Osteocyte (in vitro differentiated cells): ENCODE measurements at regions not wholly inside any gene's neighbourhood (a gene's known extent, or its start where the extent isn't known, plus 50 kb on each side); places are given as distances from the start of the nearest gene placed in this dataset.

Experiments
- DNase-seq: peaks from one replicate; pipeline ENCODE4 v3.0.0; 2021; ENCODE audit warnings: mixed read lengths; ENCODE audit not compliant: unreplicated experiment; ENCODE audit errors: extremely low spot score
- H3K27ac Mint-ChIP-seq: one replicate; pipeline ENCODE4 v1.8.0; 2021; ENCODE audit warnings: mild to moderate bottlenecking, mixed read lengths; ENCODE audit not compliant: unreplicated experiment
- H3K27me3 Mint-ChIP-seq: one replicate; pipeline ENCODE4 v1.8.0; 2021; ENCODE audit warnings: mixed read lengths; ENCODE audit not compliant: unreplicated experiment
- H3K36me3 Mint-ChIP-seq: one replicate; pipeline ENCODE4 v1.8.0; 2021; ENCODE audit warnings: mixed read lengths; ENCODE audit not compliant: unreplicated experiment
- H3K4me1 Mint-ChIP-seq: one replicate; pipeline ENCODE4 v1.8.0; 2021; ENCODE audit warnings: mixed read lengths; ENCODE audit not compliant: unreplicated experiment
- H3K4me3 Mint-ChIP-seq: one replicate; pipeline ENCODE4 v1.8.0; 2021; ENCODE audit warnings: mild to moderate bottlenecking, moderate library complexity, mixed read lengths; ENCODE audit not compliant: unreplicated experiment
- H3K9me3 Mint-ChIP-seq: one replicate; pipeline ENCODE4 v1.8.0; 2021; ENCODE audit warnings: mixed read lengths; ENCODE audit not compliant: unreplicated experiment
- TF ChIP-seq, protein P1 (sequence below): fragments of 200-600 bp; sonication (generic); IDR thresholded peaks from 2 replicates; pipeline ENCODE4 v1.5.0; 2021; ENCODE audit warnings: antibody characterized with exemption, mild to moderate bottlenecking, moderate library complexity

DNA sequence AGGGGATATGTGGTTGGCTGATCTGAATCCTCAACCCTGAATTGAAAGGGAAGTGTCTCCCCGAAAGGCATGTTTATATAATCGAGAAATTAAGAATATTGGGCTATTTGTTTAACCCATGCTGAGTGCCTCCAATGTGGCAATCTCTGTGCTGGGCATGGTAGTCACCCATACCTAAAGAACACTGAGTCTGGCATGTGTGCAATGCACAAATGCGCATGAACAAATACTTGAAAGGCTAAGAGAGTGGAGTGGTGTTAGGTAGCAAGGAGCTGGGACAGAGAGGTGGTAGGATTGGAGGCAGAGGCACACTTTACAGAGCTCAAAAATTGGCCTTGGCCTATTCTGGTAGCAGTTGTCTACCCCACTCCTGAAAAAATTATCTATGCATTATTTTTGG is 645.1 kb upstream of the FAM98A start:
- no peak for DNase-seq
- Mint-ChIP-seq H3K27ac (no peak overlapping the region), H3K9me3 (no peaks in the 10 kb centered on the region), H3K4me1 (no peaks in the 10 kb centered on the region), H3K4me3 (no peak overlapping the region), H3K36me3 (no peaks in the 10 kb centered on the region), H3K27me3 (no peaks in the 10 kb centered on the region)
- TF ChIP-seq, protein P1, sequence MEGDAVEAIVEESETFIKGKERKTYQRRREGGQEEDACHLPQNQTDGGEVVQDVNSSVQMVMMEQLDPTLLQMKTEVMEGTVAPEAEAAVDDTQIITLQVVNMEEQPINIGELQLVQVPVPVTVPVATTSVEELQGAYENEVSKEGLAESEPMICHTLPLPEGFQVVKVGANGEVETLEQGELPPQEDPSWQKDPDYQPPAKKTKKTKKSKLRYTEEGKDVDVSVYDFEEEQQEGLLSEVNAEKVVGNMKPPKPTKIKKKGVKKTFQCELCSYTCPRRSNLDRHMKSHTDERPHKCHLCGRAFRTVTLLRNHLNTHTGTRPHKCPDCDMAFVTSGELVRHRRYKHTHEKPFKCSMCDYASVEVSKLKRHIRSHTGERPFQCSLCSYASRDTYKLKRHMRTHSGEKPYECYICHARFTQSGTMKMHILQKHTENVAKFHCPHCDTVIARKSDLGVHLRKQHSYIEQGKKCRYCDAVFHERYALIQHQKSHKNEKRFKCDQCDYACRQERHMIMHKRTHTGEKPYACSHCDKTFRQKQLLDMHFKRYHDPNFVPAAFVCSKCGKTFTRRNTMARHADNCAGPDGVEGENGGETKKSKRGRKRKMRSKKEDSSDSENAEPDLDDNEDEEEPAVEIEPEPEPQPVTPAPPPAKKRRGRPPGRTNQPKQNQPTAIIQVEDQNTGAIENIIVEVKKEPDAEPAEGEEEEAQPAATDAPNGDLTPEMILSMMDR, result no peak

DNA sequence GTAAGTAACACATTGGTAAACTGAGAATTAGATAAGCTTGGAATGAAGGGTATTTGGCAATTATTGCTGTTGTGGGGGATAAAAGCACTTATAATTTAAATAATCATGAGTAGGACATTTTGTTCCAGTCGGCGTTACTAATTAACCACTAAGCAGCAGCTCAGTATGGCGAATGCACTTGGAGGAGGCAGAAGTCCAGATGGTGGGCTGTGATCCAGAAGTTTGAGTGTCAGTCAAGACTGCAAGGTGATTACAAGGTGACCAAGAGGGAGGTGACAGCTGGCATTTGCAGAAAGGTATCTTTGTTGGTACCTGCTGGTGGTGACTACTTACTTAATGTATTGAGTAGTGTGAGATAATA is 643.6 kb upstream of the FAM98A start:
- no peaks in the 10 kb centered on the region for H3K9me3 Mint-ChIP-seq
- no peak for DNase-seq
- no peak overlapping the region for H3K4me3 Mint-ChIP-seq
- H3K27ac Mint-ChIP-seq, result no peak overlapping the region
- TF ChIP-seq, protein P1, result no peak
- H3K27me3 Mint-ChIP-seq, result no peaks in the 10 kb centered on the region
- H3K4me1 Mint-ChIP-seq, result no peaks in the 10 kb centered on the region
- H3K36me3 Mint-ChIP-seq, result no peaks in the 10 kb centered on the region

DNA sequence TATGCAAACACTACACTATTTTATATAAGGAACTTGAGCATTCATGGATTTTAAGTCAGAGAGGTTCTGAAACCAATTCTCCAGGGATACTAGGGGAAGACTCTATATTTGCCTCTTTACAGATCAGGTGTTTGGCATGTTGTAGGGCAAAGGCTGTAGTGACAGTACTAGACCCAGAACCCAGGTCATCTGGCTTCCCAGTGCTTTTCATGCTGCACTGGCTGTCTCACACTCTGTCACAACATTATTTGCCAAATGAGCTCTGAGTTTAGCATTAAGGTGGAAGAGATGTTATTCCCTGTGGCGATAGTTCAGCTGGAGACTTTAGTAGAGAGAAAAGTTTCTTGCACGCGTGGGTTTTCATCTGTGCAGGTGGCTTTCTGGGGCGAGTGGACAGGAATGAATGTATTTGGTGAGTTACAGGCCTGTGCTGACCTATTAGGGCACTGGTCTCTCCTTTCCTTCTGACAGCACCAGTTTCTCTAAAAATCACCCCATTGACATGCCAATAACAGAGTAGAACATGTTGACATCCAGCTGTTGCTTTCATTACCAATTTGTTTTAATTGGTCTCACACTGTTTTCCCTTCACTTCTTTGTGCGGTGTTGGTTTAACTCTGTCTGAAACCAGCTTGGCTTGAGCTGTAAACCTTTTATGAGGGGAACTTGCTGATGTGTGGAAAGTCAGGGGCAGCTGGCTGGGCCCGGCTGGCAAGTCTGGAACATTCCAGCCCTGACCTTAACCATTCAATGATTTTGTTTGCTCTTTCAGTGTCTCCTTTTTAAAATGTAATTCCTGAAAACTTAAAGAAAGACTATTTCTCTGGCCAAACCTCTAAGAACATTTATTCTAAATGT is 643.0 kb upstream of the FAM98A start:
- Mint-ChIP-seq H3K9me3 (peaks cover 4% of the 10 kb centered on the region), H3K27me3 (no peaks in the 10 kb centered on the region), H3K36me3 (no peaks in the 10 kb centered on the region), H3K27ac (no peak overlapping the region), H3K4me1 (no peaks in the 10 kb centered on the region), H3K4me3 (no peak overlapping the region)
- TF ChIP-seq, protein P1, result no peak
- no peak for DNase-seq

DNA sequence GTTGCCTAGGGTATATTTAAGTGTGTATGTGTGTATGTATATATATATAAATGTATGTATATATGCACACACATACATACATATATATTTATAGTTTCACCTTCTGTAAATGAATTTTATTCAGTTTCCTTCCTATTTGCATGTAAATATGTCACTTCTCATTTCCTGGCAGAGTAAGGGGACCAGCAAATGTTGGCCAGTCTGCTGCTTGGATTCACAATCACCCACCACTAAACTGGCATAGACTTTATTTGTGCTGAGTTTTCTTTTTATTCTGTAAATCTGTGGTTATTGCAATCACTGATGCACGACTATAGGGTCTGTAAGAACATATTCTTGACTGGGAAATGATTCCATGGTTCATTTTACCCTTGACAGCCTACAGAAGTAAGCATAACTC is 640.4 kb upstream of the FAM98A start:
- DNase-seq, result no peak
- Mint-ChIP-seq H3K4me3 (no peak overlapping the region), H3K4me1 (no peaks in the 10 kb centered on the region), H3K27me3 (no peaks in the 10 kb centered on the region), H3K36me3 (no peaks in the 10 kb centered on the region), H3K27ac (no peak overlapping the region), H3K9me3 (peaks cover 12% of the 10 kb centered on the region)
- TF ChIP-seq, protein P1, result no peak

DNA sequence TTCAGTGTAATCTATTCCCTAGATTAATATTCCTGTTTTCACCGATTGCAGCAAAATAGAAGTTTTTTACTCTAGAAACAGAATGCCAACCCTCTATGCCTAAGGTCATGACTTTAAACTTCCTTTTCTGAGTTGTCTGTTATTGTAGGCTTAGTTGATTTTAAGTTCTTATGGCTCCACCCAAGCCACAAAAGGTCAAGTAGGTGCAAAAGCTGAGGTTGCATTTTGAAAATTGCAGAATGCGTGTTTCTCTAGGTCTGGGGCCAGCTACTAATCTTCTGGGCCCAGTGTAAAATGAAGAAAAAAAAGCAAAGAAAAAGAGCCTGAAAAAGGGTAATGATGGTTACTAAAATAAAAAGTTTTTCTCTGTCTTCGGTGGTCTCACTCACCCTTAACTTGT is 635.7 kb upstream of the FAM98A start:
- no peaks in the 10 kb centered on the region for H3K27me3 Mint-ChIP-seq
- H3K4me1 Mint-ChIP-seq, result no peaks in the 10 kb centered on the region
- H3K36me3 Mint-ChIP-seq, result no peaks in the 10 kb centered on the region
- TF ChIP-seq, protein P1, result no peak
- H3K9me3 Mint-ChIP-seq, result peaks cover 12% of the 10 kb centered on the region
- no peak overlapping the region for H3K27ac Mint-ChIP-seq
- H3K4me3 Mint-ChIP-seq, result no peak overlapping the region
- DNase-seq, result no peak
